ENCODE measurements at regions not wholly inside any gene's neighbourhood (a gene's known extent, or its start where the extent isn't known, plus 50 kb on each side); places are given as distances from the start of the nearest gene placed in this dataset.

GRCh38 chr4:26226629-26227376, 94.0 kb upstream of the RBPJ start:
- DNase-seq (ENCODE audit: low read depth) = no peak

GRCh38 chr4:26227601-26228229, 93.1 kb upstream of the RBPJ start:
- no peak overlapping the region for H3K4me3 ChIP-seq (ENCODE audit: control insufficient read depth, low read depth, low read length)
- no peak for TF ChIP-seq CTCF (IDR thresholded peaks at IDR 0.05; ENCODE audit: control insufficient read depth, insufficient read depth, low read depth, low read length, missing control alignments)
- DNase-seq (ENCODE audit: low read depth) = no peak

More at GRCh38 chr4:26226629-26227376, 94.0 kb upstream of the RBPJ start:
- TF ChIP-seq CTCF (IDR thresholded peaks at IDR 0.05; ENCODE audit: control insufficient read depth, insufficient read depth, low read depth, low read length, missing control alignments) = no peak
- H3K4me3 ChIP-seq (ENCODE audit: control insufficient read depth, low read depth, low read length) = no peak overlapping the region

- DNase-seq (ENCODE audit: low read depth) = no peak
- H3K4me3 ChIP-seq (ENCODE audit: control insufficient read depth, low read depth, low read length) = no peak overlapping the region
- no peak for TF ChIP-seq CTCF (IDR thresholded peaks at IDR 0.05; ENCODE audit: control insufficient read depth, insufficient read depth, low read depth, low read length, missing control alignments)
Measured at GRCh38 chr4:26228883-26229282, 91.9 kb upstream of the RBPJ start.

GRCh38 chr4:26229974-26230373, 90.8 kb upstream of the RBPJ start:
- no peak overlapping the region for H3K4me3 ChIP-seq (ENCODE audit: control insufficient read depth, low read depth, low read length)
- DNase-seq (ENCODE audit: low read depth) = no peak
- no peak for TF ChIP-seq CTCF (IDR thresholded peaks at IDR 0.05; ENCODE audit: control insufficient read depth, insufficient read depth, low read depth, low read length, missing control alignments)

GRCh38 chr4:26233350-26233749, 87.5 kb upstream of the RBPJ start:
- no peak for DNase-seq (ENCODE audit: low read depth)
- H3K4me3 ChIP-seq (ENCODE audit: control insufficient read depth, low read depth, low read length) = no peak overlapping the region
- no peak for TF ChIP-seq CTCF (IDR thresholded peaks at IDR 0.05; ENCODE audit: control insufficient read depth, insufficient read depth, low read depth, low read length, missing control alignments)

GRCh38 chr4:26235500-26235899, 85.3 kb upstream of the RBPJ start:
- peak; percentile 43 for DNase-seq (ENCODE audit: low read depth)
- H3K4me3 ChIP-seq (ENCODE audit: control insufficient read depth, low read depth, low read length) = no peak overlapping the region
- TF ChIP-seq CTCF (IDR thresholded peaks at IDR 0.05; ENCODE audit: control insufficient read depth, insufficient read depth, low read depth, low read length, missing control alignments) = peak; percentile 20

All from AG09309 (cell line).